GM19324 (cell line): ENCODE measurements at regions not wholly inside any gene's neighbourhood (a gene's known extent, or its start where the extent isn't known, plus 50 kb on each side); places are given as distances from the start of the nearest gene placed in this dataset.

Source experiments
- ATAC-seq: cut with Tn5 transposase; IDR thresholded peaks from one replicate; pipeline ENCODE4 v1.9.1; 2021; ENCODE audit warnings: mild to moderate bottlenecking, moderate library complexity; ENCODE audit not compliant: unreplicated experiment, low FRiP score

DNA sequence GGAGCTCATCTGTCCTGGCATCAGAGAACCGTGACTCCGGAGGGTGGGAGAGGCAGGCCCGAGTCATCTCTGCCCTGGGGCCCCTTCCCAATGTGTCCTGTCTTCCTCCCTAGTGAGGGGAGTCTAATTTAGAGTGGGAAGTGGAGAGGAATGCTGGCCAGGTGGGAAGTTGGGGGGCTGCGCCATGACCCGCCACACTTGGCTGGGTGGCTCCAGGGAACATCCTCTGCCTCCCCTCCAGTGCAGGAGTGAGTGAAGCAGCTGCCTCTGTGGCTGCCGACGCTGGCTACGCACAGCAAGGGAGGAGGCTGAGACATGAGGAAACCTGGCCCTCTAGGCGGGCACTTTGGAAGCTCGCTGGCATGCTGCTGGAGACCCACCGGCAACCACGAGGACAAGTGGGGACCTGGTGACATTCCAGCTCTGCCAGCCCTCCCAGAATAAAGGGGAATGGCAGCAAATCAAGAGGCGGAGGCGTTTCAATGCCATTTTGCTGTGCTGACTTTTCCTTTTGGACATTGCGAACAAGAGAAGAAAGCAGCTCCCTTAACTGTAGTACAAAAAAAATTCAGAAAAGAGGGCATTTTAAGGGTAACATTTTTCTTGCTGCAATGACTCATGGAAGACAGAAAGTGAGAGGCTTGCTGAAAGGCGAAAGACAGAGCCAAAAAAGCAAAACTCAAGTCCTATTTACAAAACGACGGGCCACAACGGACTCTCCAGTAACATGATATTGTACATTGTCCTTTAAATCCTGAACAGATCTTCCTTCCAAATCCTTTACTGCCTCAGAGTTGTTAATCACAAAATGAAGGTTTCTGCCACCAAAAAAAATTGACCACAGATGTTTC lies 121.2 kb upstream of the PITRM1 start:
- no peak for ATAC-seq

DNA sequence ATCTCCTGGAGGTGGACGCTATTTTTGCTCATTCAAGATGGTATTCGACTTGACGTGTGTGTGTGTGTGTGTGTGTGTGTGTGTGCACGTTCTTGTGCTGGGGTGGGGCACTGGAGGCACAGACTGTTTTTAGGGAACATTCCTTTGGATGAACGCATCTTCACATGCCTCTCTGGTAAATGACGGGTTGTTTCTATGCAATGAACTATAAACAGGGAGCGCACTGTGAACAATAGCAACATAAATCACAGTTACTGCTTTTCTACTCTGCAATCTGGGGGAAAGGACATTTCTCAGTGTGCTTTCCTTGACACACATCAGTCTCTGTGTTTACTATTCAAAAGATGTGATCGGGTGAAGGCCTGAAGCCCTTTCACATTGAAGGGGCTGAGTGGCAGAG lies 120.1 kb upstream of the PITRM1 start:
- no peak for ATAC-seq

DNA sequence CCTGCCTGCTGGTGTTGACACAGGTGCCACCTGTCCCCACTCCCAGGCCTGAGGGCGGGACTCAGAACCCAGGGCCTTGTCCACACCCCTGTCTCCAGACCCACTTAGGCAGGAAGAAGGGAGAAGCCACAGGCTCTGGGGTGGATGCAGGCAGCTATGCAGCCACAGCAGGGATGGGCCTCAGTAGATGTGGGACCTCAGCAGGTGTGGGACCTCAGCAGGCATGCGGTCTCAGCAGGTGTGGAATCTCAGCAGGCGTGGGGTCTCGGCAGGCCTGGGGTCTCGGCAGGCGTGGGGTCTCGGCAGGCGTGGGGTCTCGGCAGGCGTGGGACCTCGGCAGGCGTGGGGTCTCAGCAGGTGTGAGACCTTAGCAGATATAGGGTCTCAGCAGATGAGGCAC lies 118.0 kb upstream of the PITRM1 start:
- no peak for ATAC-seq

GRCh38 chr10:3287572-3288445 lies 115.2 kb upstream of the PITRM1 start:
- no peak for ATAC-seq

DNA sequence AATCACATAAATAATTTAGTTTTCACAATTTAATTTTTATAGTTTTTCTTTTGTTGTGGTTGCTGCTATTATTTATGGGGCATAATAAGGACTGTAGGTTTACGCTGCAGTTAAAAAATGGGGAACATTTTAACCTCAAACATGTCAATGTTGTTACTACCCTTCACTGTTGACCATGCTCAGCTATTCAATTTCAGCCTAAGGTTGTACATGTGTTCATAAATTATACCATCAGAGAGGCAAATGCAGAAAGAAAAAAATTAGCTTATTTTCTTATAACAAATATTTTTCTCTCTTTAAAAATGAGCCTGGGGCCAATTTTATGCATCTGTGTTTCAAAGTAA lies 110.1 kb upstream of the PITRM1 start:
- no peak for ATAC-seq

- ATAC-seq: no peak
These were observed 109.5 kb upstream of the PITRM1 start for GRCh38 chr10:3281941-3282673.

DNA sequence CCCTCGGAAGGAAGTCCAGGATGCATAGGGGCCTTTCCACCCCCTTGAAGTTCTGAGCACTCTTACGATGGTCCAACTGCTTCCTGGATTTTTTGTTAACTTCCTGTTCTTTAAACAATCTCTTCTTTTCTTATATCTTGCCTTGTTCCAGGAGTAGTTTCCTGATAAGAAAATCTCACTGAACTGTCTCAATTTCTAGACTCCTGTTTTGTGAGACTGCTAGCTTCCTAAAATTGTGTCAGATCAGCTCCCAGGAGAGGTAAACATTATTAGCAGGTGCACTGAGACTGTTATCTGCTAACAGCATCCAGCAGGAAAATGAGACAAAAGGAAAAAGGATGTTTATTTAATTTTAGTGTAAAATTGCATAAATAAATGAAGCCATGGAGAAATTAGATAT lies 106.2 kb upstream of the PITRM1 start:
- ATAC-seq: no peak

- no peak for ATAC-seq
These were observed 105.0 kb upstream of the PITRM1 start for GRCh38 chr10:3277566-3277965.

DNA sequence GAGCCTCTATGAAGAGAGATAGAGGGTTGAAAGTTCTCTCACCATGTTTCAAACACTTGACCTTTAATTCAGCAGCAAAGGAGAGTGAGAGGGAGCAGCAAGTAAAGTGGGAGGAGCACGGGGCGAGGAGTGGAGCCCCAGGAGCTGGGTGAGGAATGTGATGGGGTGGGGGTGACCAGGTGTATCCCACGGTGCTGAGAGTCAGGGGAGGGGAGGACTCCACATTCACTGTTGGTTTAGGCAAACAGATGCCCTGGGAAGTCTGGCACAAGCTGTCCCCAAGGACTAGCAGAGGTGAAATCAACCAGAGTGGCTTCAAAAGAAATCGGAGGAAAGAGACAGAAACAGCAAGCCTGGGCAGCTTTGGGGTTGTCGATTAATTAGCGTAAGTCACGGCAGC lies 101.8 kb upstream of the PITRM1 start:
- ATAC-seq: no peak

GRCh38 chr10:3273966-3274365 lies 101.4 kb upstream of the PITRM1 start:
- ATAC-seq: no peak

DNA sequence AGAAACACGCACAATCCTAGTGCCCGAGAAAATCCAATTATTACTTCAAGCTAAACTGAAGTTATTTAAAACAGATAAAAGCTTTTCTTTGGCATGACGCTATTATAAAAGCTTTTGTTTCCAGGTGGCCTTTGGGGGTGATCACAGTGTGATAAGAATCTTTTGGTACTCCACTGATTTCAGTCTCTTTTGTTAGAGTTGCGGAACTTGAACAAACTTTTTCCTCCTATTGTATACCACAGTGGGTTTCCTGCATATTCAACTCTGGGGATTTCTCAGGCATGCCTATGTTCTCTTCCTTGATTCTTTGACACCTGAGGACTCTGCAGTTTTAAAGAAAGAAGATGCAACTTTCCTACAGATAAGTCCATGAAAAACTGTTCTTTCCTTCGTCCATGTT lies 99.7 kb upstream of the PITRM1 start:
- no peak for ATAC-seq

- no peak for ATAC-seq
These were observed 99.0 kb upstream of the PITRM1 start for GRCh38 chr10:3271354-3272115.

GRCh38 chr10:3270577-3271316 lies 98.2 kb upstream of the PITRM1 start:
- ATAC-seq: no peak

GRCh38 chr10:3268025-3268424 lies 95.4 kb upstream of the PITRM1 start:
- ATAC-seq: no peak

- no peak for ATAC-seq
These were observed 92.5 kb upstream of the PITRM1 start for GRCh38 chr10:3265088-3265487.

- no peak for ATAC-seq
These were observed 91.7 kb upstream of the PITRM1 start for GRCh38 chr10:3264161-3264761.

- no peak for ATAC-seq
These were observed 91.2 kb upstream of the PITRM1 start for GRCh38 chr10:3263747-3264146.

GRCh38 chr10:3263082-3263481 lies 90.5 kb upstream of the PITRM1 start:
- ATAC-seq: no peak

DNA sequence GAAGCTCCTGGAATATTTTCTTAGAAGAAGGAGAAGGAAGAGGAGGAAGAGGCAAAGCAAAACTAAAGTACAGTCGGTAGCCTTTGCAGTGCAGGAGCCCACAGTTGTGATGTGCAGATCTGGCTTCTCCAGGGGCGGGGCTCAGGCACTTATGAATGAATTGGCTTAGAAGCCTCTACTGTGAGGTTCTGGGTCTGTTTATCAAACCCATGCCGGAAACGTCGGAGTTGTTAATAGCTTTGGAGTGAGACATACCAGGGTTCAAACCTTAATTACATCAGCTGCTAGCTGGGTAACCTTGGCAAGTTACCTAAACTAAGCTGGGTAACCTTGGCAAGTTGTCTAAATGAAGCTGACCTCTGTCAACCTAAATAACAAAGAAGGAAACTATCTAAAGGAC lies 89.3 kb upstream of the PITRM1 start:
- ATAC-seq: no peak
